ENCODE measurements at regions not wholly inside any gene's neighbourhood (a gene's known extent, or its start where the extent isn't known, plus 50 kb on each side); places are given as distances from the start of the nearest gene placed in this dataset.

DNA sequence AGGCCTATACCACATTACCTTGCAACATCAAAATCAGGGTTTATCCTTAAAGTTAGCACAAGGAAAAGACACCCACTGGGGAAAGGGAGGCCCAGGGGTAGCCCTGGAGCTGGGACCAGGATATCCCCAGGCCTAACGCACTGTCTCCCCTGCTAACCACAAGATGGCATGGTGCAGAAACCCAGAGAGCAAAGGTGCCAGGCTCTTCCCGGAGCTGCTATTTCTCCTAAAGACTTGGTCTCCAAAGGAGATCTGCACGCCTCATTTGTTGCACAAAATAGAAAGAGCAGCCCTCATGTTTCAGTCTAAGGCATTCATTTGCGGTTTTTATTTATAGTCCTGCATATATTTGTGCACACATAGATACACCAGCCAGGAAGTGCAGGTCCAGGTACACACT is 408.6 kb downstream of the SOX9 start:
- no peak for DNase-seq (ENCODE audit: extremely low read depth, low read depth)
- H3K4me3 ChIP-seq (replicated peaks; ENCODE audit: low read depth, low read length) = no peak overlapping the region
- TF ChIP-seq, protein P1, sequence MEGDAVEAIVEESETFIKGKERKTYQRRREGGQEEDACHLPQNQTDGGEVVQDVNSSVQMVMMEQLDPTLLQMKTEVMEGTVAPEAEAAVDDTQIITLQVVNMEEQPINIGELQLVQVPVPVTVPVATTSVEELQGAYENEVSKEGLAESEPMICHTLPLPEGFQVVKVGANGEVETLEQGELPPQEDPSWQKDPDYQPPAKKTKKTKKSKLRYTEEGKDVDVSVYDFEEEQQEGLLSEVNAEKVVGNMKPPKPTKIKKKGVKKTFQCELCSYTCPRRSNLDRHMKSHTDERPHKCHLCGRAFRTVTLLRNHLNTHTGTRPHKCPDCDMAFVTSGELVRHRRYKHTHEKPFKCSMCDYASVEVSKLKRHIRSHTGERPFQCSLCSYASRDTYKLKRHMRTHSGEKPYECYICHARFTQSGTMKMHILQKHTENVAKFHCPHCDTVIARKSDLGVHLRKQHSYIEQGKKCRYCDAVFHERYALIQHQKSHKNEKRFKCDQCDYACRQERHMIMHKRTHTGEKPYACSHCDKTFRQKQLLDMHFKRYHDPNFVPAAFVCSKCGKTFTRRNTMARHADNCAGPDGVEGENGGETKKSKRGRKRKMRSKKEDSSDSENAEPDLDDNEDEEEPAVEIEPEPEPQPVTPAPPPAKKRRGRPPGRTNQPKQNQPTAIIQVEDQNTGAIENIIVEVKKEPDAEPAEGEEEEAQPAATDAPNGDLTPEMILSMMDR (IDR thresholded peaks at IDR 0.05; ENCODE audit: low read depth, low read length, missing control alignments) = no peak

DNA sequence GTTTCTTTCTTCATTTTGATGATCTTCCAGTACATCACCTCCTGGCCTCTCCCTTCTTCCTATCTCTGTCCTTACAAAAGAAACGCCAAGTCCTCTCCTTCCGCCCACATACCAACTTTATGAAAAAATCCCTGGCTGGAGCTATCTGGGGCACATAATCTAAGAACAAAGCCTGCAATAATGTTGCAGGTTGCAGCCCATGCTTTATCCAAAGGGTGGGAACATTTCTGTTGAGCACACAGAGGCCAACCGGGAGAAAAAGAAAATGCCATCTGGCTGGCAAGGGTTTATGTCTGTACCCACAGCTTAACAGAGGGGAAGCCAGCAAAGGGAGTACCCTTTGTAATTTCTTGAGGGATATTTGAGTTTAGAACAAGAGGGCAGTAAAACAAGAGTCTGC is 409.6 kb downstream of the SOX9 start:
- H3K4me3 ChIP-seq (replicated peaks; ENCODE audit: low read depth, low read length) = no peak overlapping the region
- TF ChIP-seq, protein P1 (IDR thresholded peaks at IDR 0.05; ENCODE audit: low read depth, low read length, missing control alignments) = no peak
- no peak for DNase-seq (ENCODE audit: extremely low read depth, low read depth)

DNA sequence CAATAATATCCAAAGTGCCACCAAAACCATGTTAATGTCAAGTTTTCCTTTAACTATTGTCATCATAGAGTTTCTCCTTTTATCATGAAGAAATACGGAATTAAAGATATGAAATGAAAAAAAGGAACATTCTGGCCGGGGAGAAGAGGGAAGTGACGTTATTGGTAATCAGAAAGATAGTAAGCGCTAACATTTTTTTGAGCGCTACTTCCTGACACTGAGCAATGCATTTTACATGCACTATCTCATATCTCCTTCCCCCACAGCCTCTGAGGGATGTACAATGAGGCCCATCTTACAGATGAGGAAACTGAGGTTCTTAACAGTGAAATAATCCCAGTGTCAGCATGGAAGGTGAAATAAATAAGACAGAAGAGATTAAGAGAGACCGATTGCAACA is 410.9 kb downstream of the SOX9 start:
- TF ChIP-seq, protein P1 (IDR thresholded peaks at IDR 0.05; ENCODE audit: low read depth, low read length, missing control alignments) = no peak
- DNase-seq (ENCODE audit: extremely low read depth, low read depth) = no peak
- H3K4me3 ChIP-seq (replicated peaks; ENCODE audit: low read depth, low read length) = no peak overlapping the region

DNA sequence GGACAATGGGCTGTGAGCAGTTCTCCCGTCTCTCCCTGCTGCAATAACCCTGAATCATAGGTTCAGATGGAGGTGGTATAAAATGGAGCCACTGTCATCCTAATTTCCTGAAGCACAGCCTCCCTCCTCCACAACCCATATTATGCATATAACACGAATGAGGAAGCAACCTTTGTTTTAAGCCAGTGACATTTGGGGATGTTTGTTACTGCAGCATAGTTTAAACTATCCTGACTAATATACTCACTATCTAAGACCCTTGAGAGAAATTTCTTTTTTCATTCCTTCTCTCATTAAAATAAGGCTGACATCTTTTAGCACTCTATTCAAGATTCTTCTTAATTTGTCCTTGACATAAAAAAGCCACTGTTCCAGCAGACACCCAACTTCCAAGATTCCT is 413.4 kb downstream of the SOX9 start:
- no peak for DNase-seq (ENCODE audit: extremely low read depth, low read depth)
- H3K4me3 ChIP-seq (replicated peaks; ENCODE audit: low read depth, low read length) = no peak overlapping the region
- TF ChIP-seq, protein P1 (IDR thresholded peaks at IDR 0.05; ENCODE audit: low read depth, low read length, missing control alignments) = no peak

DNA sequence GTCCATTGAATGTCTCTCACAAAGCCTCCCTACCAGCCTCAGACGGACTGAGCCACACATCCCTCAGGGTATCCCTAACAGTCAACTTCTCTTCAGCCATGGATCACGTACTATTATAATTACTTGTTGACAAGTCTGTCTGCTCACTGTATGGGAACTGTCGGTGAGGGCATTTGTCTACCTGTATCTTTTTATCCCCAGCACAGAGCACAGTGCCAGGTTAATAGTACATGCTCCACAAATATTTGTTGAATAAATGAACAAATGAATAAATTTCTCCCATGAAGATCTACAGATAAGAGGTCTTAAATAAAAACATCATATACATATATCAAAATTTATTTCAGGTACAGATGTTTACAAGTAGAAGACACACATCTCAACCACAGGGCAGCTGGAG is 414.0 kb downstream of the SOX9 start:
- no peak overlapping the region for H3K4me3 ChIP-seq (replicated peaks; ENCODE audit: low read depth, low read length)
- TF ChIP-seq, protein P1 (IDR thresholded peaks at IDR 0.05; ENCODE audit: low read depth, low read length, missing control alignments) = no peak
- no peak for DNase-seq (ENCODE audit: extremely low read depth, low read depth)

DNA sequence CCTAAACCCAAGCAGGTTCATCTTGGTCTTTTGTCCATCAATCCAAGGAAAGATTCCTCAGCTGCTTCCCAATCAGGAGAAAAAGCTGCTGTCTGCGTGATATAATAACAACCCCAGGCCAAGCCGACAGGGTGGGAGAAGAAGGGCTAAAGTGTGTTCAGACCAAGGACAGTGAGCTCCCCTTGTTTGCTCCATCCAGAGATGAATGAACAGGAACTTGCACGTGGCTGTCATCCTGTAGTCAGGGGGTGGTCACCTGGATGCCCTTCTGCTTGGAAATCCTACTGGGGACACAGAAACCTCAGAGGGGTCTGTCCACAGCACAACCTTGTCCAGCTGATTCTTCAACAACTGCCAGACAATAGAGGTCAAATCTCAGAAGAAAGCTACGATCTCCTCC is 414.5 kb downstream of the SOX9 start:
- TF ChIP-seq, protein P1 (IDR thresholded peaks at IDR 0.05; ENCODE audit: low read depth, low read length, missing control alignments) = no peak
- no peak for DNase-seq (ENCODE audit: extremely low read depth, low read depth)
- no peak overlapping the region for H3K4me3 ChIP-seq (replicated peaks; ENCODE audit: low read depth, low read length)

DNA sequence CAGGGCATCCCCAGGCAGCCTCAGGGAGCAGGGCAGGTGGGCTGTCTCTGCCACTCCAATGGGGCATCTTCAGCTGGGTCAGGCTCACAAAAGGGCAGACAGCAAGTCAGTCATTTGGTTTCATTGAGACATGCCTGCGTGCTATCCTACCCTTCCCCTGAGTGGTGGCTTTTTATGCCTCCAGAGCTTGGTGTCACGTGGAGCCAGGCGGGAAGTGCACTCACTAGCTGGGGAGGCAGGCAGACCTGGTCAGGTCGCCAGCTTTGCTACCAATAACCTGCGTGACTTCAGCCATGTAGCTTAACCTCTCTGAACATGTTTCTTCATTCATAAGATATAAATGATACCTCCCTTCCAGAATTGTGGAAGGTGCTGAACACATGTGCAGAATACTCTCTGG is 415.0 kb downstream of the SOX9 start:
- H3K4me3 ChIP-seq (replicated peaks; ENCODE audit: low read depth, low read length) = no peak overlapping the region
- DNase-seq (ENCODE audit: extremely low read depth, low read depth) = no peak
- TF ChIP-seq, protein P1 (IDR thresholded peaks at IDR 0.05; ENCODE audit: low read depth, low read length, missing control alignments) = no peak

Data from HFF-Myc (cell line).